Renal pelvis (tissue), 1 donor: ENCODE measurements at regions not wholly inside any gene's neighbourhood (a gene's known extent, or its start where the extent isn't known, plus 50 kb on each side); places are given as distances from the start of the nearest gene placed in this dataset.
A peak's percentile ranks its signal among the peaks of the same experiment; 100 is the strongest.
"Not testable (repeated sequence)": the region's sequence is repeated elsewhere in the genome, so short reads cannot be mapped to it uniquely, and the experiment has no call there.

Experiments
- DNase-seq: peaks from one replicate; pipeline ENCODE4 v3.0.0-alpha.2; 2013

DNA sequence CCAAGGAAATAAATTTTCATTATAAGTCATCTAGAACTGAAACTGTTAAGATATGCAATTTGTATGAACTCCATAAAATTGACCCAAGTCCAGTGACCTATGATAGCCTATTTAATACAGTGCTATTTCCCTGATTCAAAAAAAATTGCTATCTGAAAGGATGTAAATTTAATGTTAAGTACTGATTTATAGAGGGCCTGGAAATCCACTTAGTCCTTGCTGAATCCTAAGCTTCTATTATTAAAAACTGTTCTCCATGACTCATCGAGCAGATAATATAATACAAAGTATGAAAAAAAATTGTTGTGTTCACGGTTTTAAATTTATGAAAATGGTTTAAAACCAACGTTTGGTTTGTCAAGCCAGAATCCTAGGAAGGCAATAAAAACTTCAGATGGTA, 704.8 kb upstream of the AADAT start:
- DNase-seq: no peak

DNA sequence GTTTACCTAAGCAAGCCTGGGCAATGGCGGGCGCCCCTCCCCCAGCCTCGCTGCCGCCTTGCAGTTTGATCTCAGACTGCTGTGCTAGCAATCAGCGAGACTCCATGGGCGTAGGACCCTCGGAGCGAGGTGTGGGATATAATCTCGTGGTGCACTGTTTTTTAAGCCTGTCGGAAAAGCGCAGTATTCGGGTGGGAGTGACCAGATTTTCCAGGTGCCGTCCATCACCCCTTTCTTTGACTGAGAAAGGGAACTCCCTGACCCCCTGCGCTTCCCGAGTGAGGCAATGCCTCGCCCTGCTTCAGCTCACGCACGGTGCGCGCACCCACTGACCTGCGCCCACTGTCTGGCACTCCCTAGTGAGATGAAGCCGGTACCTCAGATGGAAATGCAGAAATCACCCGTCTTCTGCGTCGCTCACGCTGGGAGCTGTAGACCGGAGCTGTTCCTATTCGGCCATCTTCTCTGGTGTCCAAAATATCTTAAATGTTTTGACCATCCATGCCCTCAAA, 698.8 kb upstream of the AADAT start:
- not testable (repeated sequence) for DNase-seq

DNA sequence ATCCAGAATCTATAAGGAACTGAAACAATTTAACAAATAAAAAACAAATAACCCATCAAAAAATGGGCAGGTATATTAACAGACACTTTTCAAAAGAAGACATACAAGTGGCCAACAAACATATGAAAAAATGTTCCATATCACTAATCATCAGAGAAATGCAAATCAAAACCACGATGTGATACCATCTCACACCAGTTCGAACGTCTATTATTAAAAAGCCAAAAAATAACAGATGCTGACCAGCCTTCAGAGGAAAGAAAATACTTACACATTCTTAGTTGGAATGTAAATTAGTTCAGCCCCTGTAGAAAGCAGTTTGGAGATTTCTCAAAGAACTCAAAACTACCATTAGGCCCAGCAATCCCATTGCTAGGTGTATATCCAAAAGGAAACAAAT, 687.9 kb upstream of the AADAT start:
- DNase-seq: no peak

DNA sequence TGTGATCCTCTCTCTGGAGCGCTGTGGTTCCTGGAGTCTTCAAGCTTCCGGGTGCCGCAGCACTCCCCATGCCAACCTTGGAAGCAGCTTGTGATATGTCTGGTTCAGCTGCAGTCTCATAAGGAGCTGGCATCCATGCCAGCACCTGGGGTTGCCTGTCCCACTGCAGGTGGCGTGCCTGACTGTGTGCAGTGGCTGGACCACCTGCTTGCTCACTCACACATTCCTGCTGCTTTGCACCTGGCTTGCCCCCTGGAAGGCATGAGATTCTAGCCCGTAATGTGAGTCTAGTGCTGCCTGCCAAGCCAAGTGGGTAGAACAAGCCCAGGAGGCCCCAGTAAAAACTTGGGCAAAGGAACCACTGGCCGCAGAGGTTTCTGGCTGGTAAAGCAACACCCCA, 687.2 kb upstream of the AADAT start:
- no peak for DNase-seq

DNA sequence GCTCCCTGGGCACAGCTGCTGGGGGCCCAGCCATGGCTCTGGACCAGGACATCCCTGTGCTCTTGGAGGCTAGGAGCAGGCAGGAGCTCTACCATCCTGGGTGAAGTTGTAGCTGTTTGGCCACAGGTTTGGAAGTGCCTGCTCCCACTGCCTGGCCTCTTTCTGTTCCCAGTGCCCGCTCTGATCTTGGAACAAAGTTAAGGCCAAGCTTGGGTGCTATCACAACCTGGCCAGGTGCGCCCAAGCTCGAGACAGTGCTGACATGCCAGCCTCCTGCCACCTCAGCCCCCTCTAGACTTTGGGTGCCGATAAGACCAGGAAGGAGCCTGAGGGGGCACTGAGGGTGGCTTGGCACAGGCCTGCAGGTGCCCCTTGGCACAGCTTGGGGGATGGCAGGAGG, 686.1 kb upstream of the AADAT start:
- DNase-seq: no peak

DNA sequence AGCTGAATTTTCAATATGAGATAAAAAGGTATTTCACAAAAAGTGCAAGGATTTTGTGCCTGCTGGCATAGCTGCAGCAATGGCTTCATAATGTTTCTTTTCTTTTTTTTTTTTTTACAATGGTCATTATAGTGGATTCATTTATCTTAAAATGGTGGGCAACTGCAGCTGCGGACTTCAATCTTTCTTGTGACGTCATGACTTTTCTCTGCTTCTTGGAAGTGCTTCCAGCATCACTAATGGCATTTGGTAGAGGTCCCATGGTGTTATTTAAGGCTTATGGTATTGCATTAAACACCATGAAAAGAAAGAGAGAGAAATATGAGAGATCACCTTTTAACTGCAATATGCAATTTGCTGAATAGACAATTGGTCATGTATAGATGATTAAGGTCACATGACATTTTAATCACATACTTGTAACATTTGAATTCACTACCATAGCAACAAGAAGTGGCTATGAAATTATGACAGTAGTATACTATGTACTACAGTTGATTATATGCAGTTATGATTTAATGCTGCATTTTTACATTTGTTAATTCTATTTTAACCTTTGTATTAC, 684.0 kb upstream of the AADAT start:
- DNase-seq: no peak

DNA sequence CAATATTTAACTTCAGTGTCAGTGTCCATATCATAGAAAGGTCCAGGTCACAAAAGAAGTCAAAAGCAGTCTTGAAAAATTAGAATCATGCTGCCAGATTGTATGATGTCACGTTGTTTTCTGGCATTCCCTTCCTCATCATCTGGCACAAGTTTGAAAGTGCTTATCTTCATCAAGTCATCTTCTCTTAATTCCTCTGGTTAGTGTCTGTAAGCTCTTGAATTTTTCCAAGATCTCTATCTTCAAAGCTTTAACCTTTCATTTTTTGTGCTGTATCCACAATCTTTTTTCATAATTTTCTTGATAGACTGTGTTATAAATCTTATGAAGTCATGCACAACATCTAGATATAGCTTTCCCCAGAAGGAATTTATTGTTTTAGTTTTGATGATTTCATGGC, 682.7 kb upstream of the AADAT start:
- no peak for DNase-seq

DNA sequence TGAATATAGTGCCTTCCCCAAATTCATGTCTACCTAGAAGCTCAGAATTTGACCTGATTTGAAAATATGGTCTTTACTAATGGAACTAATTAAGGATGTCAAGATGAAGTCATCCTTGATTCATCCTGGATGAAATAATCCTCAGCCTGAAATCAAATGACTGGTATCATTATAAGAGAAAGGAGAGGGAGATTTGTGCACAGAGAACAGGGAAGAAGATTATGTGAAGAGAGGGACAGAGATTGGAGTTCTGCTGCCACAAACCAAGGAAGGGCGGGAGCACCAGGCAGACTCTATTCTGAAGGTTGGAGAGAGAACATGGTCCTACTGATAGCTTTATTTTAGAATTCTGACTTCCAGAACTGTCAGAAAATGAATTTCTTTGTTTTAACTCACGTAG, 680.9 kb upstream of the AADAT start:
- DNase-seq: no peak

DNA sequence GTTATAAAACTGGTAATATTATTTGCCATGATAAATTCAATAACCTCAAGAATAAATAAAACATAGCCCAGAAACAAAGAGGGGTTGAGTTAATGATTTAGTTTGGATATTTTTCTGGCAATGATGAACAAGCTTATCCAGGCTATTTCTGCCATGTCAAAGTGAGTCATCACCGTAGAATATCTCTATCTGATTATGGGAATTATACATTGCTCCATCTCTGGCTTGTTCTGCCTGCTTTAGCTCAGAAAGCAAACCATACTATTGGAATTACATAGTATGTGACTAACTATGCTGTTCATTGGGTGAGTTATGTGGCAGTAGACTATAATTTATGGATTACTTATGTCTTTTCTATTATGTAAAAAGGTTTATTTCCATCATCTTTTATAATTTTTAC, 680.1 kb upstream of the AADAT start:
- no peak for DNase-seq

DNA sequence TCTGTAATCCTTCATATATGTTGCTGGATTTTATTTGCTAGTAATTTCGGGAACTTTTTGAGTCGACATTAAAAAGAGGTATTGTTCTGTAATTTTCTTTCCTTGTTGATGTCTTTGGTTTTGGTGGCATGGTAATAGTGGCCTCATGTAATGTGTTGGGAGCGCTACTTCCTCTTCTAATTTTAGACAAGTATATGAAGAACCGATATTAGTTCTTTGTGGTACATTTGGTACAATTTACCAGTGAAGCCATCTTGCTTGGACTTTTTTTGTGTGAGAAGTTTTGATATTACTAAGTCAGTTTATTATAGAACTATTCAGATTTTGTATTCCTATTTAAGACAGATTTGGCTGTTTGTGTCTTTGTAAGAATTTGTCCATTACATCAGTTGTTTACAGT, 669.2 kb upstream of the AADAT start:
- DNase-seq: no peak

DNA sequence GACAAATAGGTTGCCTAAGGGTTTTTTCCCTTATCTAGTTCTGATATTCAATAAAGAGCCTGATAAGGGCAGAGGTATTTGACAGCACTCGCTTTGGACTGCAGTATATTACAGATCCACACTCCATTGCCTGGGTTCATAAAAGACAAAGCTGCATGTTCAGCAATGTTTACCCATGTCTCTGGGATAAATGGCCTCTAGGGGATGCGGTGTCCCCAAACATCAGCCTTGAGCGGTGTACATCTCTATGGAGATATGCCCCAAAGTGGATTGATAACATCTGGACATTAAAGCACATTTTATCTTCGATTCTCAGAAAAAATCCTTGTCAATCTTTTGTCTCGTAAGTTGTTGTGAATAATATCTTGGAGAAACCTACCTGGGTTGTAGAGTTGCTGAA, 660.8 kb upstream of the AADAT start:
- no peak for DNase-seq

DNA sequence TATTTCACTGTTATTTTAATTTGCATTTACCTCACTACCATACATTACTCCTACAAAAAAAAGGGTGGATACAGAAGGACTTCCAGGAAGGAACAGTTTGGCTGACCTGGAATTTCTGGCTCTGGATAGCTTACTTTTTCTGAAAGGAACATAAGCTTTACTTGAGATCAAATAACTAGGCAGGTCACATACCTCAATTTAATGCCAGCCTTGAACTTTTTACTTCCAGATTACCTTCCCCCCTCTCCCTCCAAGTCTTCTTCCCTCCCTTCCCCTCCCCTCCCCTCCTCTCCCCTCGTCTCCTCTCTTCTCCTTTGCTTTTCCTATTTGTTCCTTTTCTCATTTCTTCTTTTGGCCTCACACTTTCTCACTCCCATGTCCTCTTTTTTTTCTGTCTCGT, 659.2 kb upstream of the AADAT start:
- DNase-seq: no peak

DNA sequence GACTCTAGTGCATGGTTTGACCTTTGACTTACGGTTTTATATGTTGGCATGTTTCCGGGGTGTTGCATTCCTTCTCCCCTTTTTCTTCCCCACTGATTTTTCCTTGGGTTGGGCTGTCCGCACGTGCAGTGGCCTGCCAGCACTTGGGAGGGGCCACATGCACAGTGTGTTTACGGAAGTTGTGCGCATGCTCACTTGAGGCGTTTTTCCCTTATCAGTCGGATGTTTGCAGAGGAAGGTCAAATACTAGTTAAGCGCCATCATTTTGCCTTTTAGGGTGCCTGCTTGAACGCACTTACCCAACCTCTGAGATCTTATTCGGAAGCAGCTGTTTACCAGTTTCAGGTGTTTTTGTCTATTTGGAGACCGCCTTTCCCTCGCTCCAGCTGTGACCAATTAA, 653.9 kb upstream of the AADAT start:
- DNase-seq: no peak

DNA sequence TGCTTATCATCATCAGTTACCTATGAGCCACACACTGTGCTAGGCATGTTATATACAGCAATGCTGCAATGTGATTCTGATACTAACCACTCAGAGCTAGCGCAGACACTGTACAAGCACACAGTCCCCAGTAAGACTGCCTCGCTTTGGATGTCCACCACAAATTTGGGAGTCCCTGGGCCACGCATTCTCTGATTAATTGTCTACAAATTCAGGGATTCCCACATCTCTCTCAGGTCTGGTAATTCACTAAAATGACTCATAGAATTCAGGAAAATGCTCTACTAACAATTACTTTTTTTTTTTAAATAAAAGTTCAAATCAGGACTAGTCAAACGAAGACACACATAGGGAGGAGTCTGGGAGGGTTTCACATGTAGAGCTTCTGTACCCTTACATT, 652.1 kb upstream of the AADAT start:
- no peak for DNase-seq

DNA sequence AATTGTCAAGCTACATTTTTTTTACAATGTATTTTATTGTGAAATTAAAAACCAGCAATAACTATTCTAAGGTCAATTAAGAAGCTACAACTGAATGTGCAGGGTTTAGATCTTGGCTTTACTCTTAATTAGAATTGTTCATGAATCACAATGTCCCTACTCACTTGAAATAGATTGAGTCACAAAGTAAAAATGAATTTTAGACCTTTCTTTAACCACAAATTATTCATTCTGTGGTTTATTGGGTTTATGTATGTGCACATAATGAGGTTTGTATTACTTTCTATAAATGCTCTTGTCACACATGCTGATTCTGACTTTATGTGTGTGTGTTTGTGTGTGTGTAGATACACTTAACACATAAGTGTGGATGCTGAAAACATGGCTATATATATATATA, 647.0 kb upstream of the AADAT start:
- DNase-seq: no peak

DNA sequence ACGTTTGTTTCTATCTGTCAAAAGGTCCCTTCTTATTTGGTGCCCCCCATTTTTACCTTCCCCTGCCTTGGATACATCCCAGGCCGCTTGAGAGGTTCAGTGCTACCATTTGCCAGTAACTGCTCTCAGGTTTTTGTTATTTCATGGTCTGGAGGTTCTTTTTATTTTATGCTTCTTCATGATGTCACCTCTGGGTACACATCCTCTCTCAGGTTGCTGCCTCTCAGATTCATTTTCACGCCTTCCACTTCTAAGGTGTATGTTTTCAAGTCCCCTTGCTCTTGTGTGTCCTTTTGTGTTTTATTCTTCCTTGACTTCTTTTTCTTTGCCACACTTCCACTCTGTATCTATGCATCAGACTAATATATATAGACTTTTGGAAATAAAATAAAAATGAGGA, 640.1 kb upstream of the AADAT start:
- DNase-seq: no peak

DNA sequence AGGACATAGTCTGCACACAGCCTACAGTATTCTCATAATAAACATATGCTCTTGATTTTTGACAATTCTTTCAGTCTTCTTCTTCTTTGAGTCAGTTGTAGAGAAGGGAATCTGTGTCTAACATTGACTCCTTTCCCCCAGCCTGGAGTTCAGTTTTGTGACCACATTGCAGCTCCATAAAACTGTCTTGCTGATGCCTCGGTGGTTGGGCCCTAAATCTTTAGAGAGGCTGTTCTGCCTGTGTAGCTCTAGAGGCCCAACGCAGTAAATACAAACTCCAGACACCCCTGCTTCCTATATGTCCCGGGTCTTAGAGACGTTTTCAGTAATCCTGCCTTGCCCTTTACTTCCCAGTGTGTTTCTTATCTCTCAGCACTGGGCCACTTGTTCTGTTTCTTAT, 639.5 kb upstream of the AADAT start:
- peak; percentile 43 for DNase-seq

DNA sequence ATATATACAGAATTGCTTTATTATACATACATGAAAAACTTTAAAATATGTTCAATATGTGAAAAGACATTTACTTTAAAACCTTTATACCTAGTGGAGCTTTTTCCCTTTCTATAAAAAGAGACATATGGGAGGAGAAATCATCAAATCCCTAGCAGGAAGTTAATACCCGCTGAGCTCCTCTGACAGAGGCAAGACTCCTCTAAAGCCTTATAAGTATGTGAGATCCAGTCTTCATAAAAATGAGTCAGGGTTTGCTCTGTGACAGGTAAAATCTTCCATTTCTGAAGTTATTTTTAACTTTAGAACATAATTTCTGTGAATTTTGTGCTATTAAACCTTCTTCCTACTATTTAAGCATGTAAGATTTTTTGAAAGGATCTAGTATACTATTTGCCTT, 634.4 kb upstream of the AADAT start:
- DNase-seq: no peak

DNA sequence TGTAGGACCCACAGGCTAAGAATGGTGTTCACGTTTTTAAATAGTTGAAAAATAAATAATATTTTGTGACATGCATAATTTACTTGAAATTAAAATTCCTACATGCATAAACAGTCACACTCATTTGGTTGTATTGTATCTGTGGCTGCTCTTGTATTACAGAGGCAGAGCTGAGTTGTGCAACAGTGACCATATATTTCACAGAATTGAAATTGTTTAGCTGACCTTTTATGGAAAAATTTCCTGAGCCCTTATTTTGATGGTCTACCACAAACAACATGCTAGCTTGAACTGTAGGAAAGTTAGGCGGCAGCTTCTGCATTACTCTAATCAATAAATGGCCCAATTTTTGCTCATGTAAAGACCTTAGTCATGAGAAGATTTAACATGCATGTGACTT, 633.4 kb upstream of the AADAT start:
- DNase-seq: no peak

DNA sequence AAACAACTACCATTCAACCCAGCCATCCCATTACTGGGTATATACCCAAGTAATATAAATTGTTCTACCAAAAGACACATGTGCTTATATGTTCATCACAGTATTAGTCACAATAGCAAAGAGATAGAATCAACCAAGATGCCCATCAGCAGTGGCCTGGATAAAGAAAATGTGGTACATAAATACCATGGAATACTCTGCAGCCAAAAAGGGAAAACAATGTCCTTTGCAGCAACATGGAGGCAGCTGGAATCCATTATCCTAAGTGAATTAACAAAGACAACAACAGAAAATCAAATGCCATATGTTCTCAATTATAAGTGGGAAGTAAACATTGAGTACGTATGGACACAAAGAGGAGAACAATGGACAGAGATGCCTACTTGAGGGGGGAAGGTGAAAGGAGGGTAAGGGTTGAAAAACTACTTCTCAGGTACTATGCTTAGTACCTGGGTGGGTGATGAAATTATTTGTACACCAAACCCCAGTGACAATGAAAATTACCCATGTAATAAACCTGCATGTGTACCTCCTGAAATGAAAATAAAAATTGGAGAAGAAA, 632.1 kb upstream of the AADAT start:
- DNase-seq: no peak

DNA sequence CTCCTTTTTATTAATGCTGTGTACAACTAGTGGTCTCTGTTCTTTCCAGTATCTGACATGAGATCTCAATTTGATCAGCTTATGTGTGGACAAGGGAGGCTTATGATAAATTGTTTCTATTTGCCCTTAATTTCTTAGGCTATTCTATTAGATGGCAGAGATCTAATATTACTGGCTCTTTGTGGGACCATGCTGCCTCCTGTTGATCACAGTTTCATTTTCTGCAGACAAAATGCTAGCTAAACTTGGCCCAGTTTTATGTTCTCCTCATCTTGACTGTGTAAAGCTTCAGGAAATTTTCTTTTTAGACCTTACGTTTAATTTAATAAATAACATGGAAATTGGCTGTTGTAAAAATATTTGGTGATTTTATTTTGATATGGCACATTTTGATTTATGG, 627.1 kb upstream of the AADAT start:
- no peak for DNase-seq

DNA sequence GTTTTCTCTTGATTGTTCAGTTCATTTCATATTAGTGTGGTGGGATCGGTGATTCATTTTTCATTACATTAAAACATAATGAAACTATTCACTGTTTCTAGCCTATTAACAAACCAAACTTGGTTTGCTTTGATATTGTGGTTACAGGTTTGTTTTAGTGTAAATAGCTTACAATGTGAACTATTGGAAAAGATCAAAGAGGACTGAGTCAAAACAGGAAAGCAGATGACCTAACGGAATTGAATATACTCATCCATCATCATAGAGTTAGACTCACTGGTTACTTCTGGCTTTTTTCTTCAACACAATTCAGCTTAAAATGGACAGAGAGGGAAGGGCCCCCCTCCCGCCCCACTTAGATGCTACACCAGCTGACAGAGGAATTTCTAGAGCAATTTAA, 616.2 kb upstream of the AADAT start:
- DNase-seq: no peak

DNA sequence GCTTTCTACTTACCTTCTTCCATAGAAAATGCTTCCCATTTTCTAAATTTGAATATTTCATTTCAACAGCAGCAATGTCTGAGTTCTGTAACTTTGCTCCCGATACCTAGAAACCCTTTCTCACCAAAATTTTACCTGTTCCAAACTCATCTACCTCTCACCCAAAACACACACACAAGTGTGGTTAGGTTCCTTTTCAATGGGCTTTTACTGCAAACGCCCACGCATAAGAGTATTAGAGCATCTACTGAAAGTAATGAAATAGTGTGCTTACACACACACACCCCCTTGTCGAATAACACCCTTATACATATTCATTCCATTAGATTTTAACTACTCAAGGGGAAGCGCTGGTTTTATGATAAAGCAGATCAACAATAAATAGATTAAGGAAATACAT, 610.3 kb upstream of the AADAT start:
- no peak for DNase-seq

DNA sequence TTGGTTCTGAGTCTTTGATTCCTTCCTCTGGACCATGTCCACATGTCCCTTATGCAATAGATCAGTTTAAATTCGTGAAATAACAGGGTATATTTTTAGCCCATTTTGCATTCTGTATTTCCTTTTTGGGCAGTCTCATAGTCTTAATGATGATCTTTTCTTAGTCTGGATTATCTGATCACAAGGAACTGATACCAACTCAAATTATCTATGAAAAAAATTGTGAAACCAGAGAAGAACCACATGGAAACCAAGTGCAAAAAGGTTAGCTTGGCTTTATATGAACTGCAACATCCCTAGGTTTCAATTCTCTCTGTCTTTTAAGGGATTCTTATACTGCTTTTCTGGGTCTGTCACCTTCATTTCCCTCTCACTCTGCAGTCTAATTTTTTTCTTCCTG, 608.6 kb upstream of the AADAT start:
- DNase-seq: no peak

DNA sequence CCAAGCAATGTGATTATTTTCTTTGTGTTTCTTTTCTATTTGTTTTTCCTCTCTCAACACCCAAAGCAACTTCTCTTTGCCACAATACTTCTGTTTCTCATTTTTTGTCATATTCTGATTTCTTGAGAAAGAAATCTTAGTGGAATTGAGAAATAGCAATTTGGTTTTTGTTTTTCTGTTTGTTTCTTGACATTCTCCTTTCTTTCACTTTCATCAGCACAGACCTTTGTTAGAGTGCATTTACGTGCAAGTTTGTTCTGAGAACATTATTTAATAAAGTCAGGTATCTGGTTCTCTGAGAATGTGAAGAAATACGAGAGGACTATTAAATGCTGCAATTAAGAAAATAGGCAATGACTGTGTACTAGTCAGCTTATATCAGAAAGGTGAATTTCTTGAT, 608.1 kb upstream of the AADAT start:
- DNase-seq: no peak
